ENCODE measurements at regions not wholly inside any gene's neighbourhood (a gene's known extent, or its start where the extent isn't known, plus 50 kb on each side); places are given as distances from the start of the nearest gene placed in this dataset.

DNA sequence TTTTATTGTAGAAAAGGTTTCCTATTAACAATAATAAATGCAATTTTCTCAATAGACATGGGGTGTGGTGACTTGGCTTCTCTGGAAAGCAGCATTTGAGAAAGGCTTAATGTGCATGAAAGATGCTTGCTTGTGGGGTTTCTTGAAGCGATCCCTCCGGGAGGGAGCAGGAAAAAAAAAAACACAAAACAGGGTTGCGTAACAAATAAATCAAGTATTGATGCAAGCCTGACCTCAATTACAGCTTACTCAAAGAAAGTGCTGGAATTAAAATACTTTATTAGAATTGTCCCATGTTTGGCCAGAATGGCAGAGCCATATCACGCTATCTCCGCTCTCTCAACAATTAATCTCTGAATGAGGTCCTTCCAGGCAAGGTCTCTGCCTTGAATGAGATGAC lies 1612.5 kb downstream of the REEP3 start:
- Histone ChIP-seq H3K36me3 (replicated peaks in 1 of 2; ENCODE audit: control extremely low read depth in 1 of 2, control insufficient read depth in 1 of 2, extremely low read depth in 1 of 2, insufficient read depth in 2 of 2, low read length in 1 of 2) (no peaks in the 10 kb centered on the region), H3K4me2 (replicated peaks; ENCODE audit: low read depth, low read length, poor library complexity, severe bottlenecking) (no peak overlapping the region), H2AFZ (ENCODE audit: insufficient read depth, low read depth, low read length, poor library complexity, severe bottlenecking) (no peak overlapping the region), H4K20me1 (ENCODE audit: control insufficient read depth, insufficient read depth, low read length, poor library complexity, severe bottlenecking) (no peaks in the 10 kb centered on the region), H3K4me3 (ENCODE audit: control extremely low read depth in 1 of 5, extremely low read depth in 1 of 5, insufficient read depth in 1 of 5, low read depth in 2 of 5, low read length in 4 of 5) (no peak overlapping the region), H3K79me2 (ENCODE audit: control insufficient read depth, insufficient read depth, low read length) (no peaks in the 10 kb centered on the region), H3K9me3 (ENCODE audit: control extremely low read depth in 1 of 3, control insufficient read depth in 2 of 3, insufficient read depth in 1 of 3, low read length in 2 of 3) (no peaks in the 10 kb centered on the region), H3K27ac (ENCODE audit: low read length in 2 of 2) (no peak overlapping the region), H3K27me3 (replicated peaks in 1 of 4; ENCODE audit: control extremely low read depth in 1 of 4, control insufficient read depth in 3 of 4, insufficient read depth in 4 of 4, low read length in 3 of 4) (no peaks in the 10 kb centered on the region), H3K9ac (ENCODE audit: low read length) (no peak overlapping the region), H3K4me1 (ENCODE audit: control insufficient read depth in 2 of 2, insufficient read depth in 2 of 2, low read length in 2 of 2) (no peaks in the 10 kb centered on the region)
- WGBS (ENCODE audit: insufficient coverage) = 100% methylated on average over 3 of the region's 5 CpGs
- ChIA-PET POLR2A (no interaction called here), CTCF (no interaction called here)
- no peak for DNase-seq
- intact Hi-C loops (cut with micrococcal nuclease) = no loop called here
- Mint-ChIP-seq H3K9me3 (ENCODE audit: insufficient read depth) (no peaks in the 10 kb centered on the region), H3K4me3 (no peak overlapping the region), H3K4me1 (no peaks in the 10 kb centered on the region), H3K27me3 (no peaks in the 10 kb centered on the region), H3K27ac (no peak overlapping the region)
- ATAC-seq (ENCODE audit: low read depth) = no peak
- TF ChIP-seq EZH2 (IDR thresholded peaks at IDR 0.05; ENCODE audit: borderline replicate concordance, insufficient read depth, low read depth, low read length, poor library complexity, severe bottlenecking) = no peak
- TF ChIP-seq, protein P1, sequence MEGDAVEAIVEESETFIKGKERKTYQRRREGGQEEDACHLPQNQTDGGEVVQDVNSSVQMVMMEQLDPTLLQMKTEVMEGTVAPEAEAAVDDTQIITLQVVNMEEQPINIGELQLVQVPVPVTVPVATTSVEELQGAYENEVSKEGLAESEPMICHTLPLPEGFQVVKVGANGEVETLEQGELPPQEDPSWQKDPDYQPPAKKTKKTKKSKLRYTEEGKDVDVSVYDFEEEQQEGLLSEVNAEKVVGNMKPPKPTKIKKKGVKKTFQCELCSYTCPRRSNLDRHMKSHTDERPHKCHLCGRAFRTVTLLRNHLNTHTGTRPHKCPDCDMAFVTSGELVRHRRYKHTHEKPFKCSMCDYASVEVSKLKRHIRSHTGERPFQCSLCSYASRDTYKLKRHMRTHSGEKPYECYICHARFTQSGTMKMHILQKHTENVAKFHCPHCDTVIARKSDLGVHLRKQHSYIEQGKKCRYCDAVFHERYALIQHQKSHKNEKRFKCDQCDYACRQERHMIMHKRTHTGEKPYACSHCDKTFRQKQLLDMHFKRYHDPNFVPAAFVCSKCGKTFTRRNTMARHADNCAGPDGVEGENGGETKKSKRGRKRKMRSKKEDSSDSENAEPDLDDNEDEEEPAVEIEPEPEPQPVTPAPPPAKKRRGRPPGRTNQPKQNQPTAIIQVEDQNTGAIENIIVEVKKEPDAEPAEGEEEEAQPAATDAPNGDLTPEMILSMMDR (IDR thresholded peaks at IDR 0.05) = no peak

DNA sequence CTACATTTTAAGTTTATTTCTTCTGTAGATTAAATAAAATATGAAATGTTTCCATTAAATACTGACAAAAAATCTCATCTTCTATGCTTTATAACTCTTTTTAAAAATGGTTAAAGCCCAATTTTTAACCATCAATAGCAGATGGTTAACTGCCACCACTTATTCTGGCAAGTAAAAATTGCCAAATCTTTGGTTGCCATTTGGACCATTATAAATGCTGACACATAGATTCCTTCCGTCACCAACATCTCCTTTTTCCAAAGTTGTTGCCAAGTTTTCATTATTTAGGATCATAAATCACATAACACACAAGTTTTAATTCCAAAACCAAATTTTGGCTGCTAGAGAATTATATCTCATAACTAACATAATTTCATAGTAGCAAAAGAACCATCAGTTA lies 1614.3 kb downstream of the REEP3 start:
- no peaks in the 10 kb centered on the region for H3K36me3 ChIP-seq (replicated peaks in 1 of 2; ENCODE audit: control extremely low read depth in 1 of 2, control insufficient read depth in 1 of 2, extremely low read depth in 1 of 2, insufficient read depth in 2 of 2, low read length in 1 of 2)
- H3K9me3 Mint-ChIP-seq (ENCODE audit: insufficient read depth) = no peaks in the 10 kb centered on the region
- WGBS (ENCODE audit: insufficient coverage) = 80% methylated on average over 1 of the region's 1 CpG
- H3K9ac ChIP-seq (ENCODE audit: low read length) = no peak overlapping the region
- no peak for TF ChIP-seq EZH2 (IDR thresholded peaks at IDR 0.05; ENCODE audit: borderline replicate concordance, insufficient read depth, low read depth, low read length, poor library complexity, severe bottlenecking)
- TF ChIP-seq, protein P1 (IDR thresholded peaks at IDR 0.05) = no peak
- intact Hi-C loops (cut with micrococcal nuclease) = no loop called here
- no peaks in the 10 kb centered on the region for H3K27me3 ChIP-seq (replicated peaks in 1 of 4; ENCODE audit: control extremely low read depth in 1 of 4, control insufficient read depth in 3 of 4, insufficient read depth in 4 of 4, low read length in 3 of 4)
- H4K20me1 ChIP-seq (ENCODE audit: control insufficient read depth, insufficient read depth, low read length, poor library complexity, severe bottlenecking) = no peaks in the 10 kb centered on the region
- CTCF ChIA-PET = no interaction called here
- H3K79me2 ChIP-seq (ENCODE audit: control insufficient read depth, insufficient read depth, low read length) = no peaks in the 10 kb centered on the region
- no peak overlapping the region for H3K4me2 ChIP-seq (replicated peaks; ENCODE audit: low read depth, low read length, poor library complexity, severe bottlenecking)
- no peak overlapping the region for H3K4me3 Mint-ChIP-seq
- H3K27ac Mint-ChIP-seq = no peak overlapping the region
- no peak overlapping the region for H2AFZ ChIP-seq (ENCODE audit: insufficient read depth, low read depth, low read length, poor library complexity, severe bottlenecking)
- DNase-seq (no peak), ATAC-seq (ENCODE audit: low read depth) (no peak)
- no peaks in the 10 kb centered on the region for H3K4me1 Mint-ChIP-seq
- no peak overlapping the region for H3K27ac ChIP-seq (ENCODE audit: low read length in 2 of 2)
- no peaks in the 10 kb centered on the region for H3K27me3 Mint-ChIP-seq
- H3K4me1 ChIP-seq (ENCODE audit: control insufficient read depth in 2 of 2, insufficient read depth in 2 of 2, low read length in 2 of 2) = no peaks in the 10 kb centered on the region
- H3K9me3 ChIP-seq (ENCODE audit: control extremely low read depth in 1 of 3, control insufficient read depth in 2 of 3, insufficient read depth in 1 of 3, low read length in 2 of 3) = no peaks in the 10 kb centered on the region
- POLR2A ChIA-PET = no interaction called here
- no peak overlapping the region for H3K4me3 ChIP-seq (ENCODE audit: control extremely low read depth in 1 of 5, extremely low read depth in 1 of 5, insufficient read depth in 1 of 5, low read depth in 2 of 5, low read length in 4 of 5)

Data from B cell (primary cell).